Stimulated activated CD4-positive, alpha-beta T cell treated with anti-CD3 and anti-CD28 coated beads, Interleukin-12 subunit alpha, Interleukin-12 subunit beta, amount 100 ng/mL, for 4 hours (primary cell): ENCODE measurements at regions not wholly inside any gene's neighbourhood (a gene's known extent, or its start where the extent isn't known, plus 50 kb on each side); places are given as distances from the start of the nearest gene placed in this dataset.

Experiments
- DNase-seq: peaks from one replicate; pipeline ENCODE4 v3.0.0-alpha.2; 2020

DNA sequence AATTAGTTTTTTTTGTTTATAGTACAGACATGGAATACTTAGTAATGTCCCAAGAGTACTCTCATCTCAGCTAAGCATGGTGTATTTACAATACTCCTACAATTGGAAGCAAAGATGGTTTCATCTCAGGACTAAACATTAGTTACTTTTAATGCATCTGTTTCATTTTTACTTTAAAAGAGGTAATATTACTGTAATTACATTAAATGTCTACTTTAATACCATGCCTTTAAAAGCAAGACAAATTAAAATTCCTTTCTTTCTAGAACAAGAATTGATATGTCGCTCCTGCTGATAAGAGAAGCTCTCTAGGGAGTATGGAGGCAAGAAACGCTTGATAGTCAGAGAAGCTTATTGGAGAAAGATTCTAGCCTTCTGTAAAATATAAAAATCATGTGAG is 284.9 kb upstream of the ADAMTS5 start:
- no peak for DNase-seq

DNA sequence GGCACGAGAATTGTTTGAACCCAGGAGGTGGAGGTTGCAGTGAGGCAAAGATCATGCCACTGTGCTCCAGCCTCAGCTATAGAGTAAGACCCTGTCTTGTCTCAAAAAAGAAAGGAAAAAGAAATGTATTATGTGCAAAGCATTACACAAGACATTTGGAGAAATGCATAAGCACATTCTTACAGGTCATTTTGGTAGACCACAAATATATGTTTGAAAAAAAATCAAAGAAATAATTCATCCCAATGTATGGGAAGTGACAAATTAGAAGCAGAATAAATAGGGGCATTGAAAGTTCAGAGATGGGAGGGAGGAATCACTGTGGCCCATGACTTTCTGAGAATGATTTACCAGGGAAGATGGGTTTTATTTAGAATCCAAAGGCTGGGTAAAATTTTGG is 283.5 kb upstream of the ADAMTS5 start:
- no peak for DNase-seq

DNA sequence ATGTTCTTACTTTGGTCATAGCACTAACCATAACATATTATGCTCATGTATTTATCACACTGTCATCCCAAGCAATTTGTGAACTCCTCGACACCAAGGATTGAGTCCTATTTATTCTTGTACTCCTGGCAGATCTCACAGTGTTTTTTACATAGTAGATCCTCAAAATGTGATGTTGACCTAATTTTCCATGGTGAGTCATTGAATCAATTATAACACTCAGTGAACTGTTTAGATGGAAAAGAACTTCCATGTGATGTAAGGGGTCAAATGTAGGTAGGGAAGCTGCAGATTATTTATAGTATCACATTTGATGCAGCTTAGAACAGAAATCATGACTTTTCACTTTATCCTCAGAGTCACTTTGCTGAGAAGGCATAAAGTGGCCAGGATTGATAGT is 281.9 kb upstream of the ADAMTS5 start:
- DNase-seq, result no peak

- DNase-seq, result no peak
Measured at GRCh38 chr21:27246741-27247140, 279.9 kb upstream of the ADAMTS5 start.

DNA sequence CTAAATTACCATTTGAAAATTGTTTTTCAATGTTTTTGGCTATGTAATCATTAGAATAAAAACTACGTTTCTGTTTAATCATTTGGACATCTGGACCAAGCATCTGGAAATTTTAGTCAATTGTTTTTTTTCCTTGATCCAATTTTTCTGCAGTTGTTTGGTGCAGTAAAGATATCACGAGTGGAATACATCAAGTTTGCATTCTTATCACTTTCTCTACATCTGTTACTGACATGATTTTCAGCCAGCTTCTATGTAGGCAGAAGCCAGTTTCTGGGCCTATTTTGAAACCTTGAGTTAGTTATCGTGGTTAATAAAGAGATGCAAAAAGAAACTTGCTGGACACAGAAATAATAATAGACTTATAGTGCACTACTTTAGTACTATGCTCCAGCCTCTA is 277.9 kb upstream of the ADAMTS5 start:
- DNase-seq, result no peak

GRCh38 chr21:27244352-27244751 is 277.5 kb upstream of the ADAMTS5 start:
- DNase-seq, result no peak

DNA sequence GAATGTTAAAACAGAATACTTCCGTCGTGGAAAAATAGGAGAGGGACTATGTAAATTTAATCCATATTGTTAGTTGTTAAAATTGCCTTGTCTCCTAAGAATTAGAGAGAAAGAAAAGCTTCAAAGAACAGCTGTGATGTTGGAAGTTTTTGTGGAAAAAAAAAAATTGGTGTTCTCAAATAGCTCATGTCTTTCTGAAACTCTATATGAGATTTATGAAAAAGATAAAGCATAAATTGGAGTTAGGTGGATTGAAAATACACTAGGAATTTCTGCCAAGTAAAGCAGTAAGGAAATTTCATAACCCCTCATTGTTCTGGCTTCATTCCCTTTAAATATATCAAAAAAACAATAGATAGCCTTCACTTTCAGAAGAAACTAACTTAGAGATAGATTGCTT is 274.0 kb upstream of the ADAMTS5 start:
- DNase-seq, result no peak

DNA sequence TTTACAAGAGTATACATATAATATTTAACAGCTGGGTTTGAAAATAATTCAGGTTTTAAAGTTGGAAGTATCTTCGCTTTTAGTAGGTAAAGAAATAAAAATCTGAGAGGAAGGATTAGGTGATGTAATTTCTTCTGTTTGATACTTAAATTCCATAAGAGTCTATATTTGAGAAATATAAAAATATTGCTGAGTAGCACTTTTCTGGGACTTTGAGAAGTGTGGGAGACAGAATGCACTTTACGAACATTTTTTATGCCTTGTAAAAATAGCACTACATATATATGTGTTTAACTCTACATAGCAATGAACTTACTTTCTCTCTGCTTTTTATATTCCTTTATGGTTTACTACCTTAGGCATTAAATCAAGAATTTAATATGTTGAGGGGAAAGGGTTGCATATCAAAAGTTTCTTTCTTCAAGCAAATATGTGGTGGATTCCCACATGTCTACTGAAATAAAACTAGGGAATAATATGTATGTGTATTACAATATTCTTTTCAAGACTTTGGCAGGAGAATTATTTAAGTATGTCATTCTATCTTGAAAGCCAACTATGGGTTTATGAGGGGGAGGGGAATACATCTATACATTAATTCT is 266.7 kb upstream of the ADAMTS5 start:
- no peak for DNase-seq

DNA sequence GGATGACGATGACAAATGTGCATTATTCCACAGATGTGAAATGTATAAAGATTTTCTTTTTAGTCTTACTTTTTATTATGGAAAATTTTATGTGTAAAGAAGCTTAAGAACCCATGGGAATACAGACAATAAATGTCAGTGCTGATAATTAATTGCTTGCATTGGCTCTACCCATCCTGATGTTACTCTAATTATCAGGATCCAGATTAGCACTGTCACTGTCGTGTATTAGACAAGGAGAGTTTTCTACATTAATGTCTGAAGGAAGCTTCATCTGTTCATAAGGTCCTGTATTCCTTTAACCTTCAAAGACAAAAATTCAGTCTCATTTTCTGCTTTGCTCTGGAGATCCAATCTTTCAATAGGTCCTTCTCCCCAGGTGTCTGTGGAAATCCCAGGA is 259.1 kb upstream of the ADAMTS5 start:
- DNase-seq, result no peak

DNA sequence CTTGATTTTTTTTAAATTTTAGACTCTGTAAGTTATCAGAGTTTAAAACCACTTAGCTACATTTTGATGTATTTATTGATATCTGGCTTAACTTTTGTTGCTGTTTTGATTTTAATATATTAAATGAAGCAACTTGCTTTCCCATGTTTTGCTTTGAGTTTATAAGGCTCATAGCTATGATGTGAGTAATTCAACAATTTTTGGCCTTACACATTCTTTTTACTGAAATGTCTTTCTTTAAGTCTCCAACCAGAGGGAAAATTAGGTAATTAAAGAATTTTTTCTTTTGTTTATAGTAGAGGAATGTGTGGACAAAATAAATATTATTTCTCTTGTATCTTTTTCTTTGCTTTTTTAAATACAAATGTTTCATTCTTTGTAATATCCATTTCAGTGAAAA is 258.3 kb upstream of the ADAMTS5 start:
- no peak for DNase-seq

GRCh38 chr21:27224169-27224568 is 257.3 kb upstream of the ADAMTS5 start:
- DNase-seq, result no peak

GRCh38 chr21:27221077-27221476 is 254.2 kb upstream of the ADAMTS5 start:
- DNase-seq, result no peak

- no peak for DNase-seq
Measured at GRCh38 chr21:27220416-27220815, 253.5 kb upstream of the ADAMTS5 start.

GRCh38 chr21:27219068-27219467 is 252.2 kb upstream of the ADAMTS5 start:
- DNase-seq, result no peak

DNA sequence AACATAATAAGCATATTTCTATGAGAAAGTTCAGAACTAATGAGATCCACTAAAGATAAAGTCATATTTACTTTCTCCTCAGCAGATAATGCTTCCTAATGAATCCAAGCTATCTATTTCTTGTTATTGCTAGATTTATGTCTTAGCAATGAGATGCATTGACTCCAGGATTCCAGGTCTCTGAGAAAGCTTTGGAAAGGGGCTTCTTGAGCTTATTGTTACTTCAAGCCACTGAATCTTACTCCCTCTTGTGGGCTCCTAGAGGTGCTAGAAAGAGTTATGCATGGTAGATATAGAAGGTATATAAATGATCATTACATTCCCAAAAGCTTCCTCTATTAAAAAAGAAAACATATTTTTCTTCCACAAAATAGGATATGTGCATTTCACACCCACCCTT is 246.4 kb upstream of the ADAMTS5 start:
- DNase-seq, result no peak

DNA sequence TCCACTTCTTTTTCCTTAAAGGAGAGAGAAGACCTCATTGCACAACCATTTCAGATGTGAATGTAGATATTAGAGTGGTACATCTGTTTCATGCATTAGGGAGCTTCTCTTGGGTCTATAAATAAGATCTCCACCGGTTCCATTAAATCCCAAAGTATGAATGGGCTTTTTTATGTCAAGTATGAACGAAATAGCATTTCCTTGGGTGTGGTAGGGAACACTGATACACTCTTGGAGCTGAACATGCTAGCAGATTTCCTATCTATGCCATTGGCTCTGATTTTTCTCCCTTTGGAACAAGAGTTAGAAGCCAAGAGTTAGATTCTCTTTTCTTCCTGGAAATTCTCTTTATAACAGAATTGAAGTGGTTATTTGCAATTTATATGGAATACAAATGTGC is 245.6 kb upstream of the ADAMTS5 start:
- no peak for DNase-seq

GRCh38 chr21:27209546-27209945 is 242.7 kb upstream of the ADAMTS5 start:
- no peak for DNase-seq

- DNase-seq, result no peak
Measured at GRCh38 chr21:27206368-27206982, 239.6 kb upstream of the ADAMTS5 start.

GRCh38 chr21:27202301-27202700 is 235.4 kb upstream of the ADAMTS5 start:
- no peak for DNase-seq

GRCh38 chr21:27201197-27201596 is 234.3 kb upstream of the ADAMTS5 start:
- DNase-seq, result no peak

GRCh38 chr21:27196651-27197050 is 229.8 kb upstream of the ADAMTS5 start:
- no peak for DNase-seq

GRCh38 chr21:27192281-27192949 is 225.5 kb upstream of the ADAMTS5 start:
- no peak for DNase-seq

GRCh38 chr21:27190601-27191000 is 223.7 kb upstream of the ADAMTS5 start:
- DNase-seq, result no peak

GRCh38 chr21:27189870-27190269 is 223.0 kb upstream of the ADAMTS5 start:
- DNase-seq, result no peak

GRCh38 chr21:27173053-27173452 is 206.2 kb upstream of the ADAMTS5 start:
- DNase-seq, result no peak
